ENCODE measurements at regions not wholly inside any gene's neighbourhood (a gene's known extent, or its start where the extent isn't known, plus 50 kb on each side); places are given as distances from the start of the nearest gene placed in this dataset.

DNA sequence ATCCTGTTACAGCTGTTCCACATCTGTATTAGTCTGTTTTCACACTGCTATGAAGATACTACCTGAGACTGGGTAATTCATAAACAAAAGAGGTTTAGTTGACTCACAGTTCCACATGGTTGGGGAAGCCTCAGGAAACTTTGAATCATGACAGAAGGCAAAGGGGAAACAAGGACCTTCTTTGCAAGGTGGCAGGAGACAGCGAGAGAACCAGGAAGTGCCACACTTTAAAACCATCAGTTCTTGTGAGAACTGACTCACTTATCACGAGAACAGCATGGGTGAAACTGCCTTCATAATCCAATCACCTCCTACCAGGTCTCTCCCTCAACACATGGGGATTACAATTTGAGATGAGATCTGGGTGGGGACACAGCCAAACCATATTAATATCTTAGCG lies 110.3 kb upstream of the TRABD2B start:
- H3K36me3 ChIP-seq (ENCODE audit: control insufficient read depth, insufficient read depth, low read length), result no peaks in the 10 kb centered on the region
- no peak for DNase-seq (ENCODE audit: low read depth)
- POLR2A ChIA-PET, result no interaction called here
- H3K4me3 ChIP-seq (ENCODE audit: low read depth, low read length), result no peak overlapping the region
- TF ChIP-seq CTCF (IDR thresholded peaks at IDR 0.05; ENCODE audit: insufficient read depth, low read depth, low read length), result no peak
- no peaks in the 10 kb centered on the region for H3K27me3 ChIP-seq (ENCODE audit: control insufficient read depth, insufficient read depth, low read length)
- CTCF ChIA-PET, result no interaction called here

- TF ChIP-seq CTCF (IDR thresholded peaks at IDR 0.05; ENCODE audit: insufficient read depth, low read depth, low read length), result no peak
- DNase-seq (ENCODE audit: low read depth), result no peak
- Histone ChIP-seq H3K4me3 (ENCODE audit: low read depth, low read length) (no peak overlapping the region), H3K36me3 (ENCODE audit: control insufficient read depth, insufficient read depth, low read length) (no peaks in the 10 kb centered on the region), H3K27me3 (ENCODE audit: control insufficient read depth, insufficient read depth, low read length) (no peaks in the 10 kb centered on the region)
- CTCF ChIA-PET, result interaction anchor here (0.8 to 2.4 kb wide), 3 partner anchors 10 to 97 kb away, joined by 3 to 7 read pairs (median 4); no protein-coding TSS in a partner anchor
- POLR2A ChIA-PET, result no interaction called here
These were observed 108.9 kb upstream of the TRABD2B start for GRCh38 chr1:48106049-48106448.

GRCh38 chr1:48105165-48105564 lies 108.0 kb upstream of the TRABD2B start:
- no peak for DNase-seq (ENCODE audit: low read depth)
- Histone ChIP-seq H3K4me3 (ENCODE audit: low read depth, low read length) (no peak overlapping the region), H3K36me3 (ENCODE audit: control insufficient read depth, insufficient read depth, low read length) (no peaks in the 10 kb centered on the region), H3K27me3 (ENCODE audit: control insufficient read depth, insufficient read depth, low read length) (no peaks in the 10 kb centered on the region)
- 0 out of 2 replicates have a peak, but pooled peaks have one; percentile 4 for TF ChIP-seq CTCF (IDR thresholded peaks at IDR 0.05; ENCODE audit: insufficient read depth, low read depth, low read length)
- ChIA-PET POLR2A (no interaction called here), CTCF (interaction anchor here (0.8 to 2.4 kb wide), 2 partner anchors 11 to 98 kb away, joined by 3 to 7 read pairs; no protein-coding TSS in a partner anchor)

- Histone ChIP-seq H3K27me3 (ENCODE audit: control insufficient read depth, insufficient read depth, low read length) (no peaks in the 10 kb centered on the region), H3K36me3 (ENCODE audit: control insufficient read depth, insufficient read depth, low read length) (no peaks in the 10 kb centered on the region), H3K4me3 (ENCODE audit: low read depth, low read length) (no peak overlapping the region)
- ChIA-PET POLR2A (no interaction called here), CTCF (no interaction called here)
- no peak for TF ChIP-seq CTCF (IDR thresholded peaks at IDR 0.05; ENCODE audit: insufficient read depth, low read depth, low read length)
- no peak for DNase-seq (ENCODE audit: low read depth)
These were observed 106.3 kb upstream of the TRABD2B start for GRCh38 chr1:48103495-48103894.

DNA sequence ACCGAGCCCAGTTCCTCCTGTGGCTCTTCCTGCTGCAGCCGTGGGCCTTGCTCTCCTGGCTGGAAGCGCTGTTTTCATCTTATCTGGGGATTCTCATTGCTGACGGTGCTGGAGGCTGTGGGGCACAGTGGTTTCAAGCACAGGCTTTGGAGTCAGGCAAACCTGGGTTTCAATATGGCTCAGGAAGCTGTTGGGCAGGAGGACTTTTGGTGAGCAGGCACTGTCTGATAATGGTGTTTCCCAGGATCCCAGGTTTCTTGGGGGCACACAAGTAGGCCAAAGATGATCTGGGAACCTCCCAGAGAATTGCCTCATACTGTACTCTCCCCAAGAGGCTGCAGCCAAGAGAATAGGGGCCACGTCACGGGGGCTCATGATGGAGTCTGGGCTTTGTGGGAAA lies 105.6 kb upstream of the TRABD2B start:
- H3K4me3 ChIP-seq (ENCODE audit: low read depth, low read length), result no peak overlapping the region
- CTCF ChIA-PET, result no interaction called here
- no peaks in the 10 kb centered on the region for H3K27me3 ChIP-seq (ENCODE audit: control insufficient read depth, insufficient read depth, low read length)
- DNase-seq (ENCODE audit: low read depth), result no peak
- H3K36me3 ChIP-seq (ENCODE audit: control insufficient read depth, insufficient read depth, low read length), result no peaks in the 10 kb centered on the region
- POLR2A ChIA-PET, result no interaction called here
- TF ChIP-seq CTCF (IDR thresholded peaks at IDR 0.05; ENCODE audit: insufficient read depth, low read depth, low read length), result no peak
